T1000 (cell line): ENCODE measurements at regions not wholly inside any gene's neighbourhood (a gene's known extent, or its start where the extent isn't known, plus 50 kb on each side); places are given as distances from the start of the nearest gene placed in this dataset.

Experiments
- DNase-seq: peaks from one replicate; lab custom pipeline; 2025; ENCODE audit warnings: mixed read lengths; lab: John Stamatoyannopoulos, UW

- DNase-seq = no peak
These were observed 156.3 kb upstream of the SESN3 start for GRCh38 chr11:95387325-95387724.

- no peak for DNase-seq
These were observed 154.6 kb upstream of the SESN3 start for GRCh38 chr11:95385577-95385976.

GRCh38 chr11:95379479-95379878, 148.5 kb upstream of the SESN3 start:
- no peak for DNase-seq

- no peak for DNase-seq
These were observed 147.8 kb upstream of the SESN3 start for GRCh38 chr11:95378789-95379188.

- no peak for DNase-seq
These were observed 147.1 kb upstream of the SESN3 start for GRCh38 chr11:95378111-95378510.

- no peak for DNase-seq
These were observed 144.9 kb upstream of the SESN3 start for GRCh38 chr11:95375886-95376285.

- no peak for DNase-seq
These were observed 144.4 kb upstream of the SESN3 start for GRCh38 chr11:95375451-95375850.

- no peak for DNase-seq
These were observed 143.1 kb upstream of the SESN3 start for GRCh38 chr11:95374105-95374504.

GRCh38 chr11:95373241-95373640, 142.2 kb upstream of the SESN3 start:
- no peak for DNase-seq

- DNase-seq = no peak
These were observed 141.2 kb upstream of the SESN3 start for GRCh38 chr11:95372097-95372656.

- DNase-seq = no peak
These were observed 140.2 kb upstream of the SESN3 start for GRCh38 chr11:95371153-95371552.

- no peak for DNase-seq
These were observed 136.7 kb upstream of the SESN3 start for GRCh38 chr11:95367726-95368125.

GRCh38 chr11:95365348-95365747, 134.3 kb upstream of the SESN3 start:
- DNase-seq = no peak

GRCh38 chr11:95364324-95365295, 133.6 kb upstream of the SESN3 start:
- no peak for DNase-seq

GRCh38 chr11:95363708-95364107, 132.7 kb upstream of the SESN3 start:
- DNase-seq = no peak

GRCh38 chr11:95363164-95363563, 132.2 kb upstream of the SESN3 start:
- DNase-seq = no peak

- DNase-seq = no peak
These were observed 130.2 kb upstream of the SESN3 start for GRCh38 chr11:95361180-95361579.

GRCh38 chr11:95360377-95361075, 129.5 kb upstream of the SESN3 start:
- no peak for DNase-seq

GRCh38 chr11:95359756-95360155, 128.8 kb upstream of the SESN3 start:
- no peak for DNase-seq

GRCh38 chr11:95359341-95359663, 128.3 kb upstream of the SESN3 start:
- DNase-seq = no peak

GRCh38 chr11:95358511-95359340, 127.7 kb upstream of the SESN3 start:
- no peak for DNase-seq

GRCh38 chr11:95354304-95354703, 123.3 kb upstream of the SESN3 start:
- DNase-seq = no peak
